Endothelial cell of umbilical vein (primary cell): ENCODE measurements at regions not wholly inside any gene's neighbourhood (a gene's known extent, or its start where the extent isn't known, plus 50 kb on each side); places are given as distances from the start of the nearest gene placed in this dataset.

Experiments used
- BruUV-seq: library from RNA; stranded (reverse); fragments of 400-500 nt; replicated peaks from 2 replicates; lab custom pipeline; 2021; lab: Mats Ljungman, UMichigan
- CTCF ChIA-PET: fragments of 300-600, 350-600 bp; sonication (Branson Sonifier 250); formaldehyde crosslinking; loops from one replicate; lab custom pipeline; 2021; ENCODE audit warnings: antibody characterized with exemption, inconsistent platforms; lab: Charles Lee
- POLR2A ChIA-PET: fragments of 300-600, 350-600 bp; sonication (Branson Sonifier 250); formaldehyde crosslinking; loops from one replicate; lab custom pipeline; 2021; ENCODE audit warnings: antibody characterized with exemption, inconsistent platforms; lab: Charles Lee
- DNase-seq: peaks from one replicate; pipeline ENCODE4 v3.0.0-alpha.2; 2011; ENCODE audit warnings: low read depth, low spot score
- FAIRE-seq: peaks from 2 replicates; lab custom pipeline; 2011; peaks lifted over from hg19 to GRCh38; lab: Jason Lieb, UNC
- H2AFZ ChIP-seq: 2 replicates; pipeline ENCODE4 v1.6.0; 2012; ENCODE audit warnings: low read depth, low read length, control low read depth, inconsistent platforms
- H3K27ac ChIP-seq: 2 replicates; pipeline ENCODE4 v1.5.1; 2011; ENCODE audit warnings: low read depth, mild to moderate bottlenecking, control low read depth, low read length, moderate library complexity; ENCODE audit not compliant: insufficient read depth
- H3K27me3 ChIP-seq, 2 experiments: 2 replicates each; pipeline versions ENCODE4 v1.6.0 to v1.6.1; 2011; ENCODE audit warnings: low read length in 2 of 2, mixed read lengths in 1 of 2; ENCODE audit not compliant: control insufficient read depth in 2 of 2, insufficient read depth in 2 of 2
- H3K36me3 ChIP-seq, 2 experiments: 2 replicates in 1 of 2; 3 replicates in 1 of 2; pipeline ENCODE4 v1.5.1; 2011; ENCODE audit warnings: low read length in 2 of 2, mild to moderate bottlenecking in 1 of 2, moderate library complexity in 1 of 2; ENCODE audit not compliant: control insufficient read depth in 2 of 2, insufficient read depth in 2 of 2; ENCODE audit errors: extremely low read depth in 1 of 2
- H3K4me1 ChIP-seq: 3 replicates; pipeline ENCODE4 v1.5.1; 2011; ENCODE audit warnings: mild to moderate bottlenecking, low read length; ENCODE audit not compliant: control insufficient read depth, insufficient read depth; ENCODE audit errors: extremely low read depth
- H3K4me2 ChIP-seq: 2 replicates; pipeline ENCODE4 v1.6.1; 2011; ENCODE audit warnings: low read length, control low read depth, mixed read lengths; ENCODE audit not compliant: insufficient read depth
- H3K4me3 ChIP-seq, 3 experiments: fragments of 200-600 bp in 1 of 3; sonication (generic), shearing (Covaris generic) in 1 of 3; replicated peaks in 1 of 3; 2 replicates each; pipeline ENCODE4 v1.5.1; 2011 to 2016; ENCODE audit warnings: control low read depth in 3 of 3, low read length in 3 of 3, mild to moderate bottlenecking in 2 of 3, inconsistent platforms in 1 of 3, low read depth in 1 of 3, moderate library complexity in 1 of 3; ENCODE audit not compliant: insufficient read depth in 1 of 3
- H3K79me2 ChIP-seq: 2 replicates; pipeline ENCODE4 v1.6.0; 2012; ENCODE audit warnings: low read length, inconsistent platforms; ENCODE audit not compliant: control insufficient read depth, insufficient read depth
- H3K9ac ChIP-seq: replicated peaks from 2 replicates; pipeline ENCODE3; 2011; ENCODE audit warnings: low read length, control low read depth; ENCODE audit not compliant: insufficient read depth; ENCODE audit errors: extremely low read depth
- H3K9me1 ChIP-seq: replicated peaks from 3 replicates; pipeline ENCODE4 v1.6.0; 2011; ENCODE audit warnings: mild to moderate bottlenecking, low read length; ENCODE audit not compliant: control insufficient read depth, insufficient read depth; ENCODE audit errors: extremely low read depth
- H3K9me3 ChIP-seq: replicated peaks from 2 replicates; pipeline ENCODE4 v1.5.1; 2012; ENCODE audit warnings: low read length, inconsistent platforms; ENCODE audit not compliant: control insufficient read depth, insufficient read depth
- H4K20me1 ChIP-seq: replicated peaks from 2 replicates; pipeline ENCODE3; 2011; ENCODE audit warnings: mild to moderate bottlenecking, low read length; ENCODE audit not compliant: control insufficient read depth, insufficient read depth; ENCODE audit errors: extremely low read depth
- EZH2 ChIP-seq: IDR thresholded peaks from 2 replicates; pipeline ENCODE4 v1.6.1; 2012; ENCODE audit warnings: borderline replicate concordance, low read depth, mild to moderate bottlenecking, moderate library complexity, low read length, inconsistent platforms; ENCODE audit not compliant: severe bottlenecking
- FOS ChIP-seq: IDR thresholded peaks from 2 replicates; pipeline ENCODE4 v1.6.1; 2011; ENCODE audit warnings: mild to moderate bottlenecking, low read length, moderate library complexity, borderline replicate concordance; ENCODE audit not compliant: insufficient read depth
- GATA2 ChIP-seq: IDR thresholded peaks from 2 replicates; pipeline ENCODE4 v1.7.0; 2011; ENCODE audit warnings: low read depth, mild to moderate bottlenecking, moderate library complexity, mixed read lengths, low read length; ENCODE audit not compliant: insufficient read length, insufficient read depth
- JUN ChIP-seq: IDR thresholded peaks from 2 replicates; pipeline ENCODE4 v1.6.1; 2011; ENCODE audit warnings: borderline replicate concordance, low read depth; ENCODE audit not compliant: insufficient read length, insufficient read depth
- MYC ChIP-seq: IDR thresholded peaks from one replicate; pipeline ENCODE4 v1.6.1; 2011; ENCODE audit warnings: mild to moderate bottlenecking, low read depth, low read length
- POLR2A ChIP-seq: IDR thresholded peaks from 2 replicates; pipeline ENCODE4 v1.6.1; 2012; ENCODE audit warnings: low read depth, mild to moderate bottlenecking, control low read depth, low read length
- POLR2AphosphoS5 ChIP-seq: IDR thresholded peaks from 2 replicates; pipeline ENCODE4 v1.6.1; 2012; ENCODE audit warnings: low read depth, mild to moderate bottlenecking, control low read depth, low read length, moderate library complexity; ENCODE audit not compliant: insufficient read depth
- dilution Hi-C: fragments of 300-500 bp; cut with MboI; formaldehyde crosslinking; loops from one replicate; pipeline ENCODE4 v1.15.0; 2019; ENCODE audit warnings: low sequenced_read_pairs; ENCODE audit not compliant: extremely low pct_ligation_motif_present
- intact Hi-C: fragments of 100-400 bp; cut with micrococcal nuclease; formaldehyde crosslinking; loops from one replicate; pipeline ENCODE4 v1.10.0; 2022
- TF ChIP-seq, protein P1 (sequence below), 2 donors: IDR thresholded peaks; 1 replicate in 1 of 2; 2 replicates in 1 of 2; pipeline ENCODE4 v1.5.1; 2011; ENCODE audit warnings: low read length in 2 of 2, mild to moderate bottlenecking in 2 of 2, moderate library complexity in 2 of 2, control low read depth in 1 of 2, inconsistent platforms in 1 of 2, low read depth in 1 of 2; ENCODE audit not compliant: insufficient read depth in 1 of 2; ENCODE audit errors: extremely low read depth in 1 of 2
- TF ChIP-seq, protein P2 (sequence below): IDR thresholded peaks from 2 replicates; pipeline ENCODE4 v1.6.1; 2011; ENCODE audit not compliant: insufficient read depth, insufficient read length

DNA sequence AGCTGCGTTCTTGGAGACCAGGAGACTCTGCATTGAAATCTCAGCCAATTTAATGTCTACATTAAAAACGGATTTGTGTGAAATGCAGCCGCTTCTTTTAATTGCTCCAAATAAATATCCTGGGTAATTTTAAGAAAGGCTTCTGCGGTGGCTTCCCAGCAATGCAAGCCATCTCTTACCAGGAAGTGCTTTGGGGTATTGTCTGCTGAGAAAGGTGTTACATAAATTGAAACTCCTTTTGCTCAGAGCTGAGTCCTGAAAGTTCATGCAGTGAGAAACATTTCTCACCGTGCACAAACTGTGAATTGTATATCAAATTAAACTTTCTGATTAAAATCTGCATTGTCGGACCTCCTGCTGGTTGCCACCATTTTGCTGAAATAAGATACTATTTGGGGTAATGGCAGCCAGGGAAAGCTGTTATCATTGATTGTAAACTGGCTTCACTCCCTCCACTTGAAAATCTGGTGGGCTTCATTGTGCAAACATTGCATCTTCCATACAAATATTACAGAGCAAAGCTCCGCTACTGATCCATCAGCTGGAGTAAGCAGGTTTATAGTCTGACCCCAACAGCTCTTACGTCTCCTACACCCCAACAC is 59.5 kb downstream of the ZIC5 start:
- DNase-seq (no peak), FAIRE-seq (no peak)
- TF ChIP-seq JUN (no peak), MYC (no peak), EZH2 (no peak), FOS (no peak), POLR2A (no peak), POLR2AphosphoS5 (no peak), GATA2 (no peak)
- TF ChIP-seq, protein P1, sequence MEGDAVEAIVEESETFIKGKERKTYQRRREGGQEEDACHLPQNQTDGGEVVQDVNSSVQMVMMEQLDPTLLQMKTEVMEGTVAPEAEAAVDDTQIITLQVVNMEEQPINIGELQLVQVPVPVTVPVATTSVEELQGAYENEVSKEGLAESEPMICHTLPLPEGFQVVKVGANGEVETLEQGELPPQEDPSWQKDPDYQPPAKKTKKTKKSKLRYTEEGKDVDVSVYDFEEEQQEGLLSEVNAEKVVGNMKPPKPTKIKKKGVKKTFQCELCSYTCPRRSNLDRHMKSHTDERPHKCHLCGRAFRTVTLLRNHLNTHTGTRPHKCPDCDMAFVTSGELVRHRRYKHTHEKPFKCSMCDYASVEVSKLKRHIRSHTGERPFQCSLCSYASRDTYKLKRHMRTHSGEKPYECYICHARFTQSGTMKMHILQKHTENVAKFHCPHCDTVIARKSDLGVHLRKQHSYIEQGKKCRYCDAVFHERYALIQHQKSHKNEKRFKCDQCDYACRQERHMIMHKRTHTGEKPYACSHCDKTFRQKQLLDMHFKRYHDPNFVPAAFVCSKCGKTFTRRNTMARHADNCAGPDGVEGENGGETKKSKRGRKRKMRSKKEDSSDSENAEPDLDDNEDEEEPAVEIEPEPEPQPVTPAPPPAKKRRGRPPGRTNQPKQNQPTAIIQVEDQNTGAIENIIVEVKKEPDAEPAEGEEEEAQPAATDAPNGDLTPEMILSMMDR (IDR thresholded peaks at IDR 0.05; ENCODE audit: extremely low read depth in 1 of 2, insufficient read depth in 1 of 2, low read depth in 1 of 2, low read length in 2 of 2) = no peak
- TF ChIP-seq, protein P2, sequence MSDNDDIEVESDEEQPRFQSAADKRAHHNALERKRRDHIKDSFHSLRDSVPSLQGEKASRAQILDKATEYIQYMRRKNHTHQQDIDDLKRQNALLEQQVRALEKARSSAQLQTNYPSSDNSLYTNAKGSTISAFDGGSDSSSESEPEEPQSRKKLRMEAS = no peak
- no peaks in the 10 kb centered on the region for H4K20me1 ChIP-seq
- H3K79me2 ChIP-seq = no peaks in the 10 kb centered on the region
- H3K27ac ChIP-seq = no peak overlapping the region
- intact Hi-C loops = loop anchor here (10.0 kb wide), 1 partner anchor 467 kb away; no protein-coding TSS in a partner anchor
- no peaks in the 10 kb centered on the region for H3K4me1 ChIP-seq
- dilution Hi-C loops = no loop called here
- CTCF ChIA-PET = interaction anchor here (0.9 to 1.3 kb wide), 3 partner anchors 12 to 603 kb away, joined by 3 to 6 read pairs (median 4); no protein-coding TSS in a partner anchor
- no peaks in the 10 kb centered on the region for H3K9me3 ChIP-seq
- no peak overlapping the region for H2AFZ ChIP-seq
- no TSS peak for BruUV-seq
- POLR2A ChIA-PET = no interaction called here
- H3K36me3 ChIP-seq = no peaks in the 10 kb centered on the region
- H3K27me3 ChIP-seq = peaks cover 5 to 22% of the 10 kb centered on the region in 2 experiments
- no peak overlapping the region for H3K9ac ChIP-seq
- H3K4me2 ChIP-seq = no peak overlapping the region
- no peak overlapping the region for H3K4me3 ChIP-seq
- H3K9me1 ChIP-seq = no peaks in the 10 kb centered on the region
